Loucy (cell line): ENCODE measurements at regions not wholly inside any gene's neighbourhood (a gene's known extent, or its start where the extent isn't known, plus 50 kb on each side); places are given as distances from the start of the nearest gene placed in this dataset.

ENCODE experiments used
- H2AFZ ChIP-seq: fragments of 200-600 bp; sonication (generic); 2 replicates; pipeline ENCODE4 v1.6.0; 2016; ENCODE audit warnings: antibody characterized with exemption, mild to moderate bottlenecking, low read length, moderate library complexity
- H3F3A ChIP-seq: fragments of 200-600 bp; 2 replicates; pipeline ENCODE4 v1.6.0; 2016; ENCODE audit warnings: antibody characterized with exemption, low read depth, mild to moderate bottlenecking
- H3K27me3 ChIP-seq: fragments of 200-600 bp; sonication (generic); 2 replicates; pipeline ENCODE4 v1.6.1; 2014; ENCODE audit warnings: low read length, mild to moderate bottlenecking; ENCODE audit not compliant: insufficient read depth, poor library complexity, severe bottlenecking
- H3K36me3 ChIP-seq: fragments of 200-600 bp; sonication (generic); 2 replicates; pipeline ENCODE4 v1.6.1; 2016; ENCODE audit warnings: low read length; ENCODE audit not compliant: insufficient read depth
- H3K4me1 ChIP-seq: fragments of 200-600 bp; sonication (generic); 2 replicates; pipeline ENCODE4 v1.5.1; 2014; ENCODE audit warnings: low read length, mild to moderate bottlenecking; ENCODE audit not compliant: insufficient read depth, poor library complexity, severe bottlenecking
- H3K4me2 ChIP-seq: fragments of 200-600 bp; sonication (generic); 2 replicates; pipeline ENCODE4 v1.6.0; 2014; ENCODE audit warnings: antibody characterized with exemption, low read length, low read depth, mild to moderate bottlenecking; ENCODE audit not compliant: poor library complexity, severe bottlenecking
- H3K4me3 ChIP-seq: fragments of 200-600 bp; sonication (generic); 2 replicates; pipeline ENCODE4 v1.5.1; 2014; ENCODE audit warnings: low read length, mild to moderate bottlenecking, mixed read lengths; ENCODE audit not compliant: poor library complexity, severe bottlenecking
- H3K79me2 ChIP-seq: fragments of 200-600 bp; sonication (generic); 2 replicates; pipeline ENCODE4 v1.6.1; 2014; ENCODE audit warnings: low read length; ENCODE audit not compliant: insufficient read depth
- H3K9ac ChIP-seq: fragments of 200-600 bp; sonication (generic); 2 replicates; pipeline ENCODE4 v1.6.0; 2014; ENCODE audit warnings: mild to moderate bottlenecking, low read depth, low read length, moderate library complexity; ENCODE audit not compliant: poor library complexity, severe bottlenecking
- H3K9me2 ChIP-seq: fragments of 200-600 bp; sonication (generic); replicated peaks from 2 replicates; pipeline ENCODE4 v1.6.1; 2016; ENCODE audit warnings: low read depth, low read length, mixed read lengths
- H3K9me3 ChIP-seq: fragments of 200-600 bp; sonication (generic); 2 replicates; pipeline ENCODE4 v1.6.1; 2014; ENCODE audit warnings: mild to moderate bottlenecking, antibody characterized with exemption, low read length, low read depth; ENCODE audit not compliant: insufficient read depth
- H4K20me1 ChIP-seq: fragments of 200-600 bp; sonication (generic); 2 replicates; pipeline ENCODE4 v1.6.0; 2014; ENCODE audit warnings: antibody characterized with exemption, low read length, mild to moderate bottlenecking; ENCODE audit not compliant: insufficient read depth, poor library complexity, severe bottlenecking
- EZH2phosphoT487 ChIP-seq: fragments of 200-600 bp; IDR thresholded peaks from 2 replicates; pipeline ENCODE4 v1.6.1; 2018; ENCODE audit warnings: antibody characterized with exemption, mild to moderate bottlenecking, moderate library complexity, borderline replicate concordance
- TF ChIP-seq, protein P1 (sequence below): fragments of 200-600 bp; sonication (generic); conservative IDR thresholded peaks from 2 replicates; pipeline ENCODE4 v1.5.1; 2014; ENCODE audit warnings: mild to moderate bottlenecking, antibody characterized with exemption, low read length

DNA sequence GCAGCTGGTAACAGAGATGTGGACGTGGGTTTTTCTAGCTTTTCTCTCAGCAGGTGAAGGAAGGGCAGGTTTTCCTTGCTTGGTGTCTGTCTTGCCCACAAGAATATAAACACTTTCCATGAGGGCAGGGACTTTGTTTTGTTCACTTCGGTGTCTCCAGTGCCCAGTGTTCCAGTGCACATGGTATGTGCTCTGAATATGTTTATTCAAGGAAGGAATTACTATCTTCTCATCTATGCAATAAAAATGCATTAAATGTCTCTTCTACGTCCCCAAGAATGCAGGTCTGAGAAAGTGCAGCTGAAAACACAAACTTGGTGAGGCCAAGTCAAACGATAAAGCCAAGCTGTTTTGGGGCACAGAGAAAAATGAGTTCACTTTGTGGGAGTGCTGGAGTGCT, 56.3 kb upstream of the PLET1 start:
- no peak overlapping the region for H3K4me3 ChIP-seq
- no peaks in the 10 kb centered on the region for H3K27me3 ChIP-seq
- H3K4me1 ChIP-seq, result peaks cover 9% of the 10 kb centered on the region
- H3F3A ChIP-seq, result no peaks in the 10 kb centered on the region
- H3K36me3 ChIP-seq, result no peaks in the 10 kb centered on the region
- H3K4me2 ChIP-seq, result no peak overlapping the region
- TF ChIP-seq EZH2phosphoT487, result no peak
- TF ChIP-seq, protein P1, sequence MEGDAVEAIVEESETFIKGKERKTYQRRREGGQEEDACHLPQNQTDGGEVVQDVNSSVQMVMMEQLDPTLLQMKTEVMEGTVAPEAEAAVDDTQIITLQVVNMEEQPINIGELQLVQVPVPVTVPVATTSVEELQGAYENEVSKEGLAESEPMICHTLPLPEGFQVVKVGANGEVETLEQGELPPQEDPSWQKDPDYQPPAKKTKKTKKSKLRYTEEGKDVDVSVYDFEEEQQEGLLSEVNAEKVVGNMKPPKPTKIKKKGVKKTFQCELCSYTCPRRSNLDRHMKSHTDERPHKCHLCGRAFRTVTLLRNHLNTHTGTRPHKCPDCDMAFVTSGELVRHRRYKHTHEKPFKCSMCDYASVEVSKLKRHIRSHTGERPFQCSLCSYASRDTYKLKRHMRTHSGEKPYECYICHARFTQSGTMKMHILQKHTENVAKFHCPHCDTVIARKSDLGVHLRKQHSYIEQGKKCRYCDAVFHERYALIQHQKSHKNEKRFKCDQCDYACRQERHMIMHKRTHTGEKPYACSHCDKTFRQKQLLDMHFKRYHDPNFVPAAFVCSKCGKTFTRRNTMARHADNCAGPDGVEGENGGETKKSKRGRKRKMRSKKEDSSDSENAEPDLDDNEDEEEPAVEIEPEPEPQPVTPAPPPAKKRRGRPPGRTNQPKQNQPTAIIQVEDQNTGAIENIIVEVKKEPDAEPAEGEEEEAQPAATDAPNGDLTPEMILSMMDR, result no peak
- H4K20me1 ChIP-seq, result no peaks in the 10 kb centered on the region
- H3K79me2 ChIP-seq, result no peaks in the 10 kb centered on the region
- H3K9me2 ChIP-seq, result no peaks in the 10 kb centered on the region
- no peak overlapping the region for H2AFZ ChIP-seq
- no peaks in the 10 kb centered on the region for H3K9me3 ChIP-seq
- no peak overlapping the region for H3K9ac ChIP-seq

DNA sequence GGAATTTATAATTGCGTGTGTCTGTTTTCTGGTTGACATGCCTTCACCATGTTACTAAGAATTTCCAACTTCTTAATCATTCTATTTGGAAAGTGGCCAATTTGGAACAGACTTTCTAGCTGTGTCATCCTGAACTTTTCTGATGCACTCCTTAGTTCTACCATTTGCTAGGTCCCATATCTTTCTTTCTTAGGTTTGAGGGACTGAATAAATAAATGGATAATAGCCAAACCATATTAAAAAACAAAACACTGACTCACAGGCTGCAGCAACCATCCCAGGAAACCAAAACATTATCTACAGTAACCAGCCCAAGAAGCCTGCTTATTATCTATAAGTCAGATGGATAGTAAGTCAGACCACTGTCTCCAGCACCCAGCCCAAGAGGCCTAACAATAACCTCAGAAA, 57.5 kb upstream of the PLET1 start:
- Histone ChIP-seq H3K36me3 (no peaks in the 10 kb centered on the region), H3K4me3 (no peak overlapping the region), H3K27me3 (no peaks in the 10 kb centered on the region), H3F3A (no peaks in the 10 kb centered on the region), H3K9me2 (no peaks in the 10 kb centered on the region), H3K79me2 (no peaks in the 10 kb centered on the region), H4K20me1 (no peaks in the 10 kb centered on the region), H2AFZ (no peak overlapping the region), H3K9me3 (no peaks in the 10 kb centered on the region), H3K4me2 (no peak overlapping the region), H3K4me1 (peaks cover 17% of the 10 kb centered on the region), H3K9ac (no peak overlapping the region)
- TF ChIP-seq, protein P1, result no peak
- TF ChIP-seq EZH2phosphoT487, result no peak

DNA sequence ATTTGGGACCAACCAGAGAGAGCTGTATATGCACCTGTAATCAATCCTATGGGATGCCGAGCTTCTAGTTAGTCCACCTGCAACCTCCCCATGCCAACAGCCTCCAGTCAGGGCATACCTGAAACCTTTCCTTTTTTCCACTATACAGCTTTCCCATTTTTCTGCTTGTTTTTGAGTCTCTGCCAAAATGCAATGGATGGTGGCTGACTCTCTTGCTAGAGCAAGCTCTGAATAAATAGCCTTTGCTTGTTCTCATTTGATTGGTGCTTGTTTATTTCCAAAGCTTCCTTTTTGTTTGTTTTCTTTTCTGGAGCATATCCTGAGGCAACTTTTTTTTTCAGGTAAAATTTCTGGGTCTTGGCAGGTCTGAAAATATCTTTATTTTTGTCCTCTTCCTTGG, 58.0 kb upstream of the PLET1 start:
- peaks cover 17% of the 10 kb centered on the region for H3K4me1 ChIP-seq
- H3K79me2 ChIP-seq, result no peaks in the 10 kb centered on the region
- no peak overlapping the region for H3K9ac ChIP-seq
- no peaks in the 10 kb centered on the region for H3K36me3 ChIP-seq
- H4K20me1 ChIP-seq, result no peaks in the 10 kb centered on the region
- H3K9me2 ChIP-seq, result no peaks in the 10 kb centered on the region
- H3K27me3 ChIP-seq, result no peaks in the 10 kb centered on the region
- no peak overlapping the region for H3K4me2 ChIP-seq
- no peaks in the 10 kb centered on the region for H3F3A ChIP-seq
- no peak for TF ChIP-seq EZH2phosphoT487
- TF ChIP-seq, protein P1, result no peak
- no peaks in the 10 kb centered on the region for H3K9me3 ChIP-seq
- H2AFZ ChIP-seq, result no peak overlapping the region
- no peak overlapping the region for H3K4me3 ChIP-seq
